ENCODE measurements at regions not wholly inside any gene's neighbourhood (a gene's known extent, or its start where the extent isn't known, plus 50 kb on each side); places are given as distances from the start of the nearest gene placed in this dataset.

GRCh38 chr4:43089730-43090129 lies 197.2 kb downstream of the GRXCR1 start:
- FAIRE-seq, result no peak
- no peak for TF ChIP-seq POLR2A (IDR thresholded peaks at IDR 0.05; ENCODE audit: low read depth, low read length)
- TF ChIP-seq TAF1 (IDR thresholded peaks at IDR 0.05; ENCODE audit: borderline replicate concordance, low read depth, low read length), result no peak
- TF ChIP-seq POLR2AphosphoS5 (IDR thresholded peaks at IDR 0.05; ENCODE audit: low read depth, low read length), result no peak
- no peak for DNase-seq (ENCODE audit: insufficient read length)

GRCh38 chr4:43103048-43103447 lies 210.5 kb downstream of the GRXCR1 start:
- FAIRE-seq (no peak), DNase-seq (ENCODE audit: insufficient read length) (no peak)
- TF ChIP-seq TAF1 (IDR thresholded peaks at IDR 0.05; ENCODE audit: borderline replicate concordance, low read depth, low read length) (no peak), POLR2AphosphoS5 (IDR thresholded peaks at IDR 0.05; ENCODE audit: low read depth, low read length) (no peak), POLR2A (IDR thresholded peaks at IDR 0.05; ENCODE audit: low read depth, low read length) (no peak)

GRCh38 chr4:43112139-43112538 lies 219.6 kb downstream of the GRXCR1 start:
- TF ChIP-seq POLR2AphosphoS5 (IDR thresholded peaks at IDR 0.05; ENCODE audit: low read depth, low read length) (no peak), POLR2A (IDR thresholded peaks at IDR 0.05; ENCODE audit: low read depth, low read length) (no peak), TAF1 (IDR thresholded peaks at IDR 0.05; ENCODE audit: borderline replicate concordance, low read depth, low read length) (no peak)
- FAIRE-seq, result no peak

GRCh38 chr4:43113196-43113595 lies 220.7 kb downstream of the GRXCR1 start:
- FAIRE-seq (no peak), DNase-seq (ENCODE audit: insufficient read length) (no peak)
- TF ChIP-seq POLR2A (IDR thresholded peaks at IDR 0.05; ENCODE audit: low read depth, low read length) (no peak), POLR2AphosphoS5 (IDR thresholded peaks at IDR 0.05; ENCODE audit: low read depth, low read length) (no peak), TAF1 (IDR thresholded peaks at IDR 0.05; ENCODE audit: borderline replicate concordance, low read depth, low read length) (no peak)

More at GRCh38 chr4:43112139-43112538, 219.6 kb downstream of the GRXCR1 start:
- DNase-seq (ENCODE audit: insufficient read length), result no peak

GRCh38 chr4:43126595-43126994 lies 234.1 kb downstream of the GRXCR1 start:
- DNase-seq (ENCODE audit: insufficient read length) (no peak), FAIRE-seq (no peak)
- TF ChIP-seq TAF1 (IDR thresholded peaks at IDR 0.05; ENCODE audit: borderline replicate concordance, low read depth, low read length), result no peak
- TF ChIP-seq POLR2A (IDR thresholded peaks at IDR 0.05; ENCODE audit: low read depth, low read length), result no peak
- TF ChIP-seq POLR2AphosphoS5 (IDR thresholded peaks at IDR 0.05; ENCODE audit: low read depth, low read length), result no peak

GRCh38 chr4:43130228-43131021 lies 237.9 kb downstream of the GRXCR1 start:
- DNase-seq (ENCODE audit: insufficient read length), result no peak
- TF ChIP-seq POLR2AphosphoS5 (IDR thresholded peaks at IDR 0.05; ENCODE audit: low read depth, low read length), result no peak
- TF ChIP-seq TAF1 (IDR thresholded peaks at IDR 0.05; ENCODE audit: borderline replicate concordance, low read depth, low read length), result no peak
- TF ChIP-seq POLR2A (IDR thresholded peaks at IDR 0.05; ENCODE audit: low read depth, low read length), result no peak
- no peak for FAIRE-seq

- FAIRE-seq, result peak; percentile 38
Observed at GRCh38 chr4:43132010-43132582, 239.6 kb downstream of the GRXCR1 start.

GRCh38 chr4:43133566-43133965 lies 241.1 kb downstream of the GRXCR1 start:
- FAIRE-seq (no peak), DNase-seq (ENCODE audit: insufficient read length) (no peak)
- TF ChIP-seq POLR2A (IDR thresholded peaks at IDR 0.05; ENCODE audit: low read depth, low read length) (no peak), POLR2AphosphoS5 (IDR thresholded peaks at IDR 0.05; ENCODE audit: low read depth, low read length) (no peak), TAF1 (IDR thresholded peaks at IDR 0.05; ENCODE audit: borderline replicate concordance, low read depth, low read length) (no peak)

More at GRCh38 chr4:43132010-43132582, 239.6 kb downstream of the GRXCR1 start:
- DNase-seq (ENCODE audit: insufficient read length), result peak; percentile 1
- TF ChIP-seq POLR2AphosphoS5 (IDR thresholded peaks at IDR 0.05; ENCODE audit: low read depth, low read length) (no peak), TAF1 (IDR thresholded peaks at IDR 0.05; ENCODE audit: borderline replicate concordance, low read depth, low read length) (no peak), POLR2A (IDR thresholded peaks at IDR 0.05; ENCODE audit: low read depth, low read length) (no peak)

GRCh38 chr4:43136752-43137151 lies 244.2 kb downstream of the GRXCR1 start:
- no peak for TF ChIP-seq TAF1 (IDR thresholded peaks at IDR 0.05; ENCODE audit: borderline replicate concordance, low read depth, low read length)
- TF ChIP-seq POLR2A (IDR thresholded peaks at IDR 0.05; ENCODE audit: low read depth, low read length), result no peak
- TF ChIP-seq POLR2AphosphoS5 (IDR thresholded peaks at IDR 0.05; ENCODE audit: low read depth, low read length), result no peak
- no peak for FAIRE-seq
- DNase-seq (ENCODE audit: insufficient read length), result no peak

- DNase-seq (ENCODE audit: insufficient read length), result no peak
- TF ChIP-seq POLR2AphosphoS5 (IDR thresholded peaks at IDR 0.05; ENCODE audit: low read depth, low read length), result no peak
- TF ChIP-seq POLR2A (IDR thresholded peaks at IDR 0.05; ENCODE audit: low read depth, low read length), result no peak
- no peak for TF ChIP-seq TAF1 (IDR thresholded peaks at IDR 0.05; ENCODE audit: borderline replicate concordance, low read depth, low read length)
Observed at GRCh38 chr4:43146198-43146597, 253.7 kb downstream of the GRXCR1 start.

GRCh38 chr4:43148481-43148880 lies 256.0 kb downstream of the GRXCR1 start:
- no peak for DNase-seq (ENCODE audit: insufficient read length)
- no peak for FAIRE-seq
- no peak for TF ChIP-seq POLR2A (IDR thresholded peaks at IDR 0.05; ENCODE audit: low read depth, low read length)
- TF ChIP-seq POLR2AphosphoS5 (IDR thresholded peaks at IDR 0.05; ENCODE audit: low read depth, low read length), result no peak
- no peak for TF ChIP-seq TAF1 (IDR thresholded peaks at IDR 0.05; ENCODE audit: borderline replicate concordance, low read depth, low read length)

More at GRCh38 chr4:43146198-43146597, 253.7 kb downstream of the GRXCR1 start:
- no peak for FAIRE-seq

Measured in GM12892 (cell line).